ENCODE measurements at regions not wholly inside any gene's neighbourhood (a gene's known extent, or its start where the extent isn't known, plus 50 kb on each side); places are given as distances from the start of the nearest gene placed in this dataset.

DNA sequence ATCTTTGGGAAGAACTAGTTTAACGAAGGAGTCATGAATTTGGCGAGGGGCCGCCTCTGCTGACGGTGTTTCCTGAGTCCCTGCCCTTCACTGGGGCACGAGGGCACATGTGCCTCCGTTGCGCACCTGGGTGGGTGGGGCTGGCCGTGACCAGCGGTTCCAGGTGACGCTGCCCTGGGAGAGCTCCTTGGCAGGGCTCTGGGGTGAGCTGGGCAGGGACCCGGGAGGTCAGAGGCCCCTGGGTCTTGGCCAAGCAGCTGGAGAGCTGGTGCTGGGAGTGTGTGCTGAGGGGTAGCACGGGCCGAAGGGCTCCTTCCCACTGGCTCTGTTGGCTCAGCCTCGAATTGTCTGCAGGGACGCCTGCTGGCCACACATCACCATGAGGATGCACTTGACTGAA lies 104.6 kb downstream of the RTP5 start:
- no peaks in the 10 kb centered on the region for H3K9me3 ChIP-seq (ENCODE audit: low read length)
- no peaks in the 10 kb centered on the region for H3K4me1 ChIP-seq (ENCODE audit: insufficient read depth, low read length)
- no peak overlapping the region for H2AFZ ChIP-seq (ENCODE audit: low read depth, low read length)
- no peak overlapping the region for H3K4me3 ChIP-seq (ENCODE audit: low read length)
- no peaks in the 10 kb centered on the region for H3K27me3 ChIP-seq (ENCODE audit: insufficient read depth, low read length)
- no peaks in the 10 kb centered on the region for H3K36me3 ChIP-seq (ENCODE audit: insufficient read depth, low read length)

DNA sequence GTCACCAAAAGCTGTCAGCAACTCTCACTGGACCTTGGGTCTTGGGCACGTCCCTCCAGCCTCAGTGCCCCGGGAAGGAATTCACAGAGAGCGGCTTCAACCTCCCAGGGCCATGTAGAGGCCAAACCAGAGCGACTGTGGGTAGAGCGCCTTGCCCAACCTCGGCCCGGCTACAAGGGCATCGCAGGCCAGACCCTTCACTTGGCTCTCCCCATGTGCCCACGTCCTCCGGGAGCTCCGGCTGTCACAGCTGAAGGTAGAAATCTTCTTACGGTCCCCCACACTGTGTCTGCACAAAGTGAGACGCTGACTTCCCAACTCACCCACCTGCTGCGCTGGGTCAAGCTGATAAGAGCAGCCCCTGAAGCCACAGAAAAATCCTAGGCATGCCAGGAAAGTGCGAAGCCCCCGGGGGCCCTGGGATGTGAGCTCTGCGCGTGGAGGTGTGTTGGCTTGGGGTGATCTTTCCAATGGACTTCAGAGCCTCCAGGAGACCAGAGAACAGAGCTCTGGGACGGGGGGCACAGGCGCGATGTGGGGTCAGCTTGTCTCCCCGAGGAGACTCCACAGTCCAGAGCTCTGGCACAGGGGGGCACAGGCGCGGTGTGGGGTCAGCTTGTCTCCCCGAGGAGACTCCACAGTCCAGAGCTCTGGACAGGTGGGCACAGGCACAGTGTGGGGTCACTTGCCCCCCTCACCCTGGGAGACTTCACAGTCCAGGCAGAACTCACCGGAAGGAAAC lies 105.5 kb downstream of the RTP5 start:
- no peaks in the 10 kb centered on the region for H3K27me3 ChIP-seq (ENCODE audit: insufficient read depth, low read length)
- no peaks in the 10 kb centered on the region for H3K9me3 ChIP-seq (ENCODE audit: low read length)
- no peak overlapping the region for H3K4me3 ChIP-seq (ENCODE audit: low read length)
- H3K36me3 ChIP-seq (ENCODE audit: insufficient read depth, low read length): no peaks in the 10 kb centered on the region
- H3K4me1 ChIP-seq (ENCODE audit: insufficient read depth, low read length): no peaks in the 10 kb centered on the region
- no peak overlapping the region for H2AFZ ChIP-seq (ENCODE audit: low read depth, low read length)

DNA sequence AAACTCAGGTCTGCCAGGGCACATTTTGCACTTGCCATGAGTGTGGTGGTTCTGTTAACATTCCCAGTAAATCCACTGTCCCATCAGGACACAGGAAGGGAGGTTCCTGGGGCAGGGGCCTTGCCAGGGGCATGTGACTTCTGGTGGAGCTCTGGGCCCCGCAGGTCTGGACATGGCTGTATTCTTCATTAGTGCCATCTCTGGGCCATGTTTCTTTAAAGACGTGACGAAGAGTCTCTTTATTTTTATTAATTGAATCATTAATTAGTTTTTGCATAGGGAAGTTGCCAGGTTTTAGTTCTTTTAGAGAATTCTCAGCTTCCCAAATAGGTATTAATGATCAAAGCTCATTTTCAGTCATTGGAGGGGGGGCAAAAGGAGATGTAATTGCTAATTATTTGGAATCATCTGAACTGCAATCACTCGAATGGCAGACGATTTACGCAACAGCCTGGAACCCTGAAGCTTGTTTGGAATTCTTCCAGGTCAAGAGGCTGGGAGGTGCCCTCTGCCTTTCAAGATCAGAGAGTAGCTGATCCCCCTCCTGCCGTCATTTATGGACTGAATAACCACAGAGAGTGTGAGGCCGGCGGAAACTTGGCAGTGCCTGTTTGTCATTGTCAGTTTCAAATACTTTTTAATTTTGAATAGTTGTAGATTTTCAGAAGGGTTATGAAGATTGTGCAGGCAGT lies 106.2 kb downstream of the RTP5 start:
- no peaks in the 10 kb centered on the region for H3K9me3 ChIP-seq (ENCODE audit: low read length)
- no peak overlapping the region for H2AFZ ChIP-seq (ENCODE audit: low read depth, low read length)
- no peaks in the 10 kb centered on the region for H3K27me3 ChIP-seq (ENCODE audit: insufficient read depth, low read length)
- no peaks in the 10 kb centered on the region for H3K36me3 ChIP-seq (ENCODE audit: insufficient read depth, low read length)
- no peaks in the 10 kb centered on the region for H3K4me1 ChIP-seq (ENCODE audit: insufficient read depth, low read length)
- H3K4me3 ChIP-seq (ENCODE audit: low read length): no peak overlapping the region

DNA sequence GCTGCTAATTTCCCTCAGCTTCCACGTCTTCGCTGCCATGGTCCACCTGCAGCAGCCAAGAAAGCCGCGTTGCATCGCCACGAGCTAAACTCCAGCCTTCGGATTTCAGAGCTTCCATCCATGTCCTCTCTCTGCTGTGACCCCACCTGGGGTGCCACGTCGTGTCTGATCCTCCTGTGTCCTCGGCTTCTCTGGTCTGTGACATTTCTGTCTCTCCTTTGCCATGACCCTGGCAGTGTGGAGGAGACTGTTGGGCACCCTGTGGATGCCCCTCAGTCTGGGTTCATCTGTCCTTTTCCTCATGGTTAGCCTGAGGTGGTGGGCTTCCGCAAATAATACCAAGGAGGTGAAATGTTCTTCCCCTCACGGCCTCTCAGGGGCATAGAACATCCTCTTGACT lies 106.8 kb downstream of the RTP5 start:
- H3K9me3 ChIP-seq (ENCODE audit: low read length): no peaks in the 10 kb centered on the region
- no peaks in the 10 kb centered on the region for H3K36me3 ChIP-seq (ENCODE audit: insufficient read depth, low read length)
- H3K4me3 ChIP-seq (ENCODE audit: low read length): no peak overlapping the region
- H3K27me3 ChIP-seq (ENCODE audit: insufficient read depth, low read length): no peaks in the 10 kb centered on the region
- no peaks in the 10 kb centered on the region for H3K4me1 ChIP-seq (ENCODE audit: insufficient read depth, low read length)
- H2AFZ ChIP-seq (ENCODE audit: low read depth, low read length): no peak overlapping the region

DNA sequence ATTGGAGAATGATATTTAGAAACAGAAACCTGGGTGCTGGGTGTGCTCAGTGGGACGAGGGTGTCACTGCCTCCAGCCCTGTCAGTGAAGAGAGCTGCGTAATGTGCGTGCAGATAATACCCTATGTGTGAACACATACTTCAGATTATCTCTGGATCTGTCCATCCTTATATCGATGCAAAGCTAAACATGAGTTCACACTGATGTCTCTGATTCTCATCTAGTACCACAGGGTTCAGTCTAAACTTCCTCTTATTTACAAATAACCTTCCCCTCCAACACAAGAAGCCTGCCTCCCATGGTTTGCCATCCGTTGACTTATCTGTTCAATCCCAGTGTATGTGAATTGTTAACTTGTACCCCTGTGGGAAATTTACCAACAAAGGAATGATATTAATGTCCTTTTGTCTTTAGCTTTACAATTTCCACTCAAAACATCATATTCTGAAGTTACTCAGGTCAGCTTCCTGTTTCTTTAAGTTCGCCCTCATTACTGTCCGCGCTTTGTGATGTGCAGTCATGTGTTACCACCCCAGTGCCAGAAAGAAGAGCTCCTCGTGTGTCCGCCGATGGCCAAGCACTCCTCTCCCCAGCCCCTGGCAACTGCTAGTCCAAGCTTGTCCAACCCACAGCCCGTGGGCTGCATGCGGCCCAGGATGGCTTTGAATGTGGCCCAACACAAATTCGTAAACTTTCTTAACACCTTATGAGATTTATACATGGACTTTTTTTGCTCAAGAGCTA lies 108.2 kb downstream of the RTP5 start:
- Histone ChIP-seq H3K27me3 (ENCODE audit: insufficient read depth, low read length) (no peaks in the 10 kb centered on the region), H3K4me3 (ENCODE audit: low read length) (no peak overlapping the region), H2AFZ (ENCODE audit: low read depth, low read length) (no peak overlapping the region), H3K36me3 (ENCODE audit: insufficient read depth, low read length) (no peaks in the 10 kb centered on the region), H3K4me1 (ENCODE audit: insufficient read depth, low read length) (no peaks in the 10 kb centered on the region), H3K9me3 (ENCODE audit: low read length) (no peaks in the 10 kb centered on the region)

DNA sequence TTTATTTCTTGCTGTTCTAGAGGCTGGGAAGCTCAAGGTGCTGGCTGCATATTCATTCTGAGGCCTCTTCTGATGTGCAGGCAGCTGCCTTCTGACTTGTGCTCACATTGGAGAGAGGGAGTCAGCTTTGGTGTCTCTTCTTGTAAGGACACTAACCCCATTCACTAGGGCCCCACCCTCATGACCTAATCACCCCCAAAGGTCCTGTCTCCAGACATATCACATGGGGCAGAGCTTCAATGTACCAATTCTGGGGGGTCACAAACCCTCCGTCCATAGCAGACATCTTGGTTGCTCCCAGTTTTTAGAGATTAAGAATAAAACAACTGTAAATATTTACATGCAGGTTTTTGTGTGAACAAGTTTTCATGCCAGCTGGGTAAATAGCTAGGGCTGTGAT lies 109.1 kb downstream of the RTP5 start:
- H3K27me3 ChIP-seq (ENCODE audit: insufficient read depth, low read length): no peaks in the 10 kb centered on the region
- H3K4me3 ChIP-seq (ENCODE audit: low read length): no peak overlapping the region
- no peaks in the 10 kb centered on the region for H3K4me1 ChIP-seq (ENCODE audit: insufficient read depth, low read length)
- H2AFZ ChIP-seq (ENCODE audit: low read depth, low read length): no peak overlapping the region
- no peaks in the 10 kb centered on the region for H3K9me3 ChIP-seq (ENCODE audit: low read length)
- no peaks in the 10 kb centered on the region for H3K36me3 ChIP-seq (ENCODE audit: insufficient read depth, low read length)

DNA sequence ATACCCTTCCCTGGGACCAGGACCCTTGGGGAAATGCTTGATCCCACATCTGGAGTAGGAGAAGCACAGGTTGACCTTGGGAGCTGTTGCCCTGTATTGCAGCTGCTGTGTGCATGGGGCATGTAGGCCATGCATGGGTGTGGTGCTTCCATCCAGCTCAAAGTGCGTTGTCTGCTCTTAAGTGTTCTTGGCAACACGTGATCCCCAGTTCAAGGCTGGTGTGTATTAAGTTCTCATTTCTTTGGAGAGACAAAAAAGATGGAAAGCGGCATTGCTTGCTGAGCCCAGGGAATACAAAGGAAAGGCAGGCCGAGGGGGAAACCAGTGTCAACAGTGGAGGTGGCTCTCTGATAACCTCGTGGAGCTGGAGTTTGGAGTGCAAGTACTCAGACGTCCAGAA lies 110.7 kb downstream of the RTP5 start:
- no peak overlapping the region for H3K4me3 ChIP-seq (ENCODE audit: low read length)
- no peak overlapping the region for H2AFZ ChIP-seq (ENCODE audit: low read depth, low read length)
- H3K36me3 ChIP-seq (ENCODE audit: insufficient read depth, low read length): no peaks in the 10 kb centered on the region
- peaks cover 4% of the 10 kb centered on the region for H3K27me3 ChIP-seq (ENCODE audit: insufficient read depth, low read length)
- no peaks in the 10 kb centered on the region for H3K4me1 ChIP-seq (ENCODE audit: insufficient read depth, low read length)
- no peaks in the 10 kb centered on the region for H3K9me3 ChIP-seq (ENCODE audit: low read length)

DNA sequence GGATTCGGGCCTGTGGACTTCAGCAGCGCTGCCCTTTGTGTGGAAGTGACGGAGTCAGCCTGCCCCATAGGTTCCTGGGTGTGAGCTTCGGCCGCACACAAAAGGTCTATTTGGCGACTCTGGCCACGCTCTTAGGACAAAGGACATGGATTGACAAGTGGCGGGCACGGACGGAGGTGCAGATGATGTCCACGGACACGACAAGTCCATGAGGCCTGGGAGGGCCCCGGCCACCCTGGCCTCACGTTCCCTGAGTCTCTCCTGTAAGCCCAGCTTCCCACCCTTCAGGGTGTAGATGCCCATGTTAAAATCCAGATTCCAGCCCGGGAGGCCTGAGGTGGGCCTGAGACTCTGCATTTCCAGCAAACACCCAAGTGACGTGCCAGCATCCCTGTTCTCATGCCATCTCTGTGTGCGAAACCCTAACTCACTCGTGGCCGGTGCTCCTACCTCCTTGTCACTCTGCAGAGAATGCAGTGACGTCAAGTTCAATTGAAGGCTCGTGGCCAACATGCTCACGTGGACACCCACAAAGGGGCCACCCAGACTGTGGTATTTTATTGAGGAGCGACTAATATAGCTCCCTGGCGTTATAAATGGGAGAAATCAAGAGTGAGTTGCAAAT lies 111.7 kb downstream of the RTP5 start:
- Histone ChIP-seq H3K4me3 (ENCODE audit: low read length) (no peak overlapping the region), H3K9me3 (ENCODE audit: low read length) (no peaks in the 10 kb centered on the region), H2AFZ (ENCODE audit: low read depth, low read length) (no peak overlapping the region), H3K27me3 (ENCODE audit: insufficient read depth, low read length) (peaks cover 4% of the 10 kb centered on the region), H3K36me3 (ENCODE audit: insufficient read depth, low read length) (no peaks in the 10 kb centered on the region), H3K4me1 (ENCODE audit: insufficient read depth, low read length) (no peaks in the 10 kb centered on the region)

DNA sequence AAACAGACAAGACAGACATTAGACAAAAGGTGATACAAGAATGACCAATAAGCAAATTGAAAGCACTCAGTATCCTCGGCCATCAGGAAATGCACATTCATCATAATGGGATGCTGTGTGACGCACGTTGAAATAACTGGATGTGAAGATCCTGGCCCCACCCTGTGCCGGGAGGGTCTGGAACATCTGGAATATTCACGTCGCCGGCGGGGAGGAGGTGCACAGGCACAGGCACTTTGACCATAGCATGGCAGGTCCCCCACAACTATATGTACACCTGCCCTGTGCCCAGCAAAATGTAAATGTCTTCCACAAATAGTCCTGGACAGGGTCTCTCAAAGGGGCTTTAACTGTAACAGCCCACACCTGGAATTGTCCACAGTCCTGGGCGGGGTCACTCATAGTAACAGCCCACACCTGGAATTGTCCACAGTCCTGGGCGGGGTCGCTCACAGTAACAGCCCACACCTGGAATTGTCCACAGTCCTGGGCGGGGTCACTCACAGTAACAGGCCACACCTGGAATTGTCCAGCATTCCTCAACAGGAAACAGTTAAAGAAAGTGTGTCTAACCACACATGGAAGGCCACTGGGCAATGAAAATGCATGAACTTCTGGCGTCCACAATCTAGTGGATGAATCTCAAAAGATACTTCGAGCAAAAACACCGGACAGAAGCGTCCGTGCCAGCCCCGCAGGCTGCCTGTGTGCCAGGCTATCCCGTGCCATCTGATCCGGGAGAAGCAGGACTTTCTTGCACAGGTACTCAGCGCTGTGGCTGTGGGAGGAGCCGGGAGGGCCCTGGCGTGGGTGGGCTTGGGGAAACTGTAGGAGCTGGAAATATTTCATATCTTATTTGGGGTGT lies 113.4 kb downstream of the RTP5 start:
- peaks cover 4% of the 10 kb centered on the region for H3K27me3 ChIP-seq (ENCODE audit: insufficient read depth, low read length)
- H3K9me3 ChIP-seq (ENCODE audit: low read length): peaks cover 2% of the 10 kb centered on the region
- H3K4me1 ChIP-seq (ENCODE audit: insufficient read depth, low read length): no peaks in the 10 kb centered on the region
- H3K4me3 ChIP-seq (ENCODE audit: low read length): no peak overlapping the region
- H3K36me3 ChIP-seq (ENCODE audit: insufficient read depth, low read length): no peaks in the 10 kb centered on the region
- no peak overlapping the region for H2AFZ ChIP-seq (ENCODE audit: low read depth, low read length)

DNA sequence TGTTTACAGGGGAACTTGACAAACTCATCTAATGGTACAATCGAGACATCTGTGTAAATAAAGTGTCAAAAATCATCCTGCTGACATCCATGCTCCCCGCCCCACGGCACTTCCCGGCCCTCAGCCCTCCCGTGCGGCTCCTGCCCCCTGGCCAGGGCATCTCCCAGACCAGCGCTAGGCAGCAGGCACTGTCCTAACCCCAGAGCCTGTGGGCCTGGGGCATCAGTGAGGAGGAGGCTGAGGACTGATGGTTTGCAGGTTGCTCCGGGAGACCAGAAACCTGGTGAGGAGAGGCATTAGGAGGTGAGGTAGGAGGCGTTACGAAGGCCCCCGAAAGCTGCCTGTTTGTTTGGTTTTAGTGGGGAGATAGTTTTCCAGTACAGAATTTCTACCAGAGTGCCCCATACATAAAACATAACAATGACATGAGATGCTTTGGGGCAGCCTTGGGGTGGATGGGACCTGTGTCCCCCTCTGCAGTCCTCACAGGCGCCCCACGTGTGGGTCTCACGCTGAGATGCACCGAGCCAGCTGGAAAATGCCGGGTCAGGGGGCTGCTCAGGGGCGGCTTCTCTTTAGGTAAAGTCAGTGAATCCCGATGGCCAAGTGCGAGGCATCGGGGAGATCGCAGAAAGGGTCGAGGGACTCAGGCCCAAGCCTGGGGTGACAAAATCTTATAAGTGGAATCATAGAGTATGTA lies 114.2 kb downstream of the RTP5 start:
- H3K36me3 ChIP-seq (ENCODE audit: insufficient read depth, low read length): no peaks in the 10 kb centered on the region
- peaks cover 2% of the 10 kb centered on the region for H3K9me3 ChIP-seq (ENCODE audit: low read length)
- H2AFZ ChIP-seq (ENCODE audit: low read depth, low read length): no peak overlapping the region
- H3K4me1 ChIP-seq (ENCODE audit: insufficient read depth, low read length): no peaks in the 10 kb centered on the region
- H3K27me3 ChIP-seq (ENCODE audit: insufficient read depth, low read length): peaks cover 4% of the 10 kb centered on the region
- H3K4me3 ChIP-seq (ENCODE audit: low read length): no peak overlapping the region

DNA sequence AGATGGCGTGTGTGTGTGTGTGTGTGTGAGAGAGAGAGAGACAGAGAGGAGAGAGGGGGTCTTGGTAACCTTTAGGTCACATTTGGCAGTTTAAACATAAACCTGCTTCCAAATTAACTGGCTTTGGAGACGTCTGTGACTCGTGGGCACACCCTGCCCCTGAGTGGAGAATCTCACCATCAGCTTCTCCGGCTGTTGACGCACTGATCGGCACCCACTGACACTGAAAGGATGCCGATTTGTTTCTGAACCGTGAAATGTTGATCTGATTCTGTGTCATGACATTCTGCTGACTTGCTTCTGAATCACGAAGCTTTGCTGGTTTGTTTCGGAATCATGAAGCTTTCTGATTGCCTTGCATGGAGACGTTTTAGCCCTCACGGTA lies 114.7 kb downstream of the RTP5 start:
- no peaks in the 10 kb centered on the region for H3K4me1 ChIP-seq (ENCODE audit: insufficient read depth, low read length)
- peaks cover 2% of the 10 kb centered on the region for H3K9me3 ChIP-seq (ENCODE audit: low read length)
- peaks cover 4% of the 10 kb centered on the region for H3K27me3 ChIP-seq (ENCODE audit: insufficient read depth, low read length)
- H3K4me3 ChIP-seq (ENCODE audit: low read length): no peak overlapping the region
- H2AFZ ChIP-seq (ENCODE audit: low read depth, low read length): no peak overlapping the region
- no peaks in the 10 kb centered on the region for H3K36me3 ChIP-seq (ENCODE audit: insufficient read depth, low read length)

DNA sequence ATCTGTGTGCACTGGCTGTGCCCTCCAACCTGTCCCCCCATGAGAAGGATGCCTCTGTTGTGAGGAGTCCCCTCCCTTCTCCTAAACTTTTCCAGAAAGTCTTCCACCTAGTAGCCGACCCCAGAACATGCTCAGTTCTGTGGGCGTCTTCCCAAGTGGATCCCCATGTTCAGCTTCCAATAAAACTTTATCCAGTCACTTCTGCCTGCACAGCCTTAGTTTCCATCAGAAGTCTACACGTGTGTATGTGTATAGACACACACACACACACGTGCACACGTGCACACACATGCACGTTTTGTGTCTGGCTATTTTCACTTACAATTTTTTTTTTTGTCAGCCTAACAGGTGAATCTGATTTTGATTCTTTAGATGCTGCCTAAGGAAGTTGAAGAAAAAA lies 115.1 kb downstream of the RTP5 start:
- Histone ChIP-seq H3K9me3 (ENCODE audit: low read length) (peaks cover 2% of the 10 kb centered on the region), H2AFZ (ENCODE audit: low read depth, low read length) (no peak overlapping the region), H3K27me3 (ENCODE audit: insufficient read depth, low read length) (peaks cover 4% of the 10 kb centered on the region), H3K36me3 (ENCODE audit: insufficient read depth, low read length) (no peaks in the 10 kb centered on the region), H3K4me3 (ENCODE audit: low read length) (no peak overlapping the region), H3K4me1 (ENCODE audit: insufficient read depth, low read length) (no peaks in the 10 kb centered on the region)

Measured in neuron (in vitro differentiated cells).